Psoas muscle (tissue), 7 donors: ENCODE measurements at regions not wholly inside any gene's neighbourhood (a gene's known extent, or its start where the extent isn't known, plus 50 kb on each side); places are given as distances from the start of the nearest gene placed in this dataset.

ENCODE experiments used
- ATAC-seq, 4 donors: fragments of 200-7000 bp; cut with Tn5 transposase; one replicate each; pipeline ENCODE4 v1.9.1; 2020; ENCODE audit warnings: moderate library complexity in 3 of 4, mild to moderate bottlenecking in 2 of 4
- DNase-seq, 2 donors: peaks; one replicate each; pipeline ENCODE4 v3.0.0-alpha.2; 2020
- H3K27ac ChIP-seq: fragments of 200-600 bp; one replicate; pipeline ENCODE4 v1.8.0; 2022
- H3K27me3 ChIP-seq, 3 donors: fragments of 200-600 bp in 1 of 3; one replicate each; pipeline versions ENCODE4 v1.6.1 to v1.8.0; 2013 to 2022; ENCODE audit warnings: low read length in 2 of 3, mild to moderate bottlenecking in 2 of 3, moderate library complexity in 1 of 3; ENCODE audit not compliant: insufficient read depth in 3 of 3
- H3K36me3 ChIP-seq, 2 donors: fragments of 200-600 bp in 1 of 2; one replicate each; pipeline versions ENCODE4 v1.6.1 to v1.8.0; 2013 to 2022; ENCODE audit warnings: low read depth in 1 of 2, mild to moderate bottlenecking in 1 of 2, moderate library complexity in 1 of 2; ENCODE audit not compliant: insufficient read depth in 1 of 2
- H3K4me1 ChIP-seq: fragments of 200-600 bp; one replicate; pipeline ENCODE4 v1.8.0; 2022
- H3K4me3 ChIP-seq: fragments of 200-600 bp; one replicate; pipeline ENCODE4 v1.8.0; 2022; ENCODE audit warnings: mild to moderate bottlenecking
- H3K9me3 ChIP-seq: fragments of 200-600 bp; one replicate; pipeline ENCODE4 v1.8.0; 2022
- CTCF ChIP-seq: fragments of 200-600 bp; IDR thresholded peaks from one replicate; pipeline ENCODE4 v1.8.0; 2022; ENCODE audit warnings: antibody characterized with exemption
- WGBS, 3 donors: extraction: QIAGEN DNeasy Blood & Tissue Kit; methylation state at CpG; one replicate each; pipeline versions ENCODE4 v1.1.6 to v1.1.7; 2013; 5-methylcytosine and 5-hydroxymethylcytosine counted together
- intact Hi-C, 2 donors: fragments of 100-400 bp; cut with DNase I; formaldehyde crosslinking; loops; one replicate each; pipeline versions ENCODE4 v1.11.0 to v1.14.2; 2022
- donor health status: healthy with polysubstance abuse.
- donor health status: DM: no; HTN: no; CAD: no; lungs with moderate emphysema.
- donor health status: Bipolar disorder and iron deficiency.
- donor health status: healthy.
- donor health status: DM: yes; HTN: yes; CAD: no.
- donor health status: DM: no; HTN: no; CAD: no.
- donor health status: DM: yes; HTN: yes; CAD: no.

- Histone ChIP-seq H3K9me3 (no peaks in the 10 kb centered on the region), H3K27ac (no peak overlapping the region), H3K27me3 (no peaks in the 10 kb centered on the region), H3K36me3 (no peaks in the 10 kb centered on the region), H3K4me1 (no peaks in the 10 kb centered on the region), H3K4me3 (no peak overlapping the region)
- 81 to 88% (median 87%) methylated on average over 11 of the region's 11 CpGs for WGBS, 3 donors
- intact Hi-C loops: no loop called here
- DNase-seq (no peak), ATAC-seq (no peak)
- TF ChIP-seq CTCF: no peak
These were observed 232.3 kb upstream of the STAC start for GRCh38 chr3:36147934-36148558.

GRCh38 chr3:36149447-36149865 lies 230.8 kb upstream of the STAC start:
- H3K9me3 ChIP-seq: no peaks in the 10 kb centered on the region
- no peak for TF ChIP-seq CTCF
- intact Hi-C loops: no loop called here
- DNase-seq (no peak), ATAC-seq (no peak)
- H3K36me3 ChIP-seq: no peaks in the 10 kb centered on the region
- H3K27ac ChIP-seq: no peak overlapping the region
- H3K27me3 ChIP-seq: no peaks in the 10 kb centered on the region
- H3K4me1 ChIP-seq: no peaks in the 10 kb centered on the region
- no peak overlapping the region for H3K4me3 ChIP-seq

- Histone ChIP-seq H3K4me3 (no peak overlapping the region), H3K4me1 (no peaks in the 10 kb centered on the region), H3K27ac (no peak overlapping the region), H3K36me3 (no peaks in the 10 kb centered on the region), H3K27me3 (no peaks in the 10 kb centered on the region), H3K9me3 (no peaks in the 10 kb centered on the region)
- ATAC-seq: no peak
- no peak for DNase-seq
- intact Hi-C loops: no loop called here
- no peak for TF ChIP-seq CTCF
These were observed 224.8 kb upstream of the STAC start for GRCh38 chr3:36155515-36155914.

GRCh38 chr3:36164400-36164799 lies 215.9 kb upstream of the STAC start:
- WGBS, 3 donors: 56 to 61% (median 60%) methylated on average over 3 of the region's 3 CpGs
- TF ChIP-seq CTCF: no peak
- no peak overlapping the region for H3K27ac ChIP-seq
- DNase-seq (no peak), ATAC-seq (no peak)
- no peaks in the 10 kb centered on the region for H3K36me3 ChIP-seq
- H3K4me3 ChIP-seq: no peak overlapping the region
- intact Hi-C loops: no loop called here
- no peaks in the 10 kb centered on the region for H3K27me3 ChIP-seq
- H3K4me1 ChIP-seq: no peaks in the 10 kb centered on the region
- H3K9me3 ChIP-seq: no peaks in the 10 kb centered on the region
